GM12865 (cell line): ENCODE measurements at regions not wholly inside any gene's neighbourhood (a gene's known extent, or its start where the extent isn't known, plus 50 kb on each side); places are given as distances from the start of the nearest gene placed in this dataset.

Source experiments
- DNase-seq: peaks from one replicate; pipeline ENCODE4 v3.0.0; 2010; ENCODE audit warnings: low read depth
- H3K4me3 ChIP-seq: 2 replicates; pipeline ENCODE4 v1.5.1; 2011; ENCODE audit warnings: mild to moderate bottlenecking, low read depth, low read length, control low read depth
- CTCF ChIP-seq: IDR thresholded peaks from 2 replicates; pipeline ENCODE4 v1.5.1; 2011; ENCODE audit warnings: low read length, control low read depth, low read depth, inconsistent platforms; ENCODE audit not compliant: insufficient read depth; ENCODE audit errors: missing control alignments

- H3K4me3 ChIP-seq: no peak overlapping the region
- DNase-seq: no peak
- TF ChIP-seq CTCF: no peak
Measured at GRCh38 chr15:96701443-96701842, 370.9 kb downstream of the NR2F2 start.

GRCh38 chr15:96701877-96702276, 371.4 kb downstream of the NR2F2 start:
- no peak for TF ChIP-seq CTCF
- no peak overlapping the region for H3K4me3 ChIP-seq
- no peak for DNase-seq

GRCh38 chr15:96702589-96702988, 372.1 kb downstream of the NR2F2 start:
- no peak for DNase-seq
- TF ChIP-seq CTCF: no peak
- H3K4me3 ChIP-seq: no peak overlapping the region

- no peak overlapping the region for H3K4me3 ChIP-seq
- no peak for TF ChIP-seq CTCF
- no peak for DNase-seq
Measured at GRCh38 chr15:96703091-96703490, 372.6 kb downstream of the NR2F2 start.

- H3K4me3 ChIP-seq: no peak overlapping the region
- DNase-seq: no peak
- no peak for TF ChIP-seq CTCF
Measured at GRCh38 chr15:96703794-96704550, 373.5 kb downstream of the NR2F2 start.

- H3K4me3 ChIP-seq: no peak overlapping the region
- TF ChIP-seq CTCF: no peak
- DNase-seq: no peak
Measured at GRCh38 chr15:96716075-96716474, 385.6 kb downstream of the NR2F2 start.

GRCh38 chr15:96716478-96716877, 386.0 kb downstream of the NR2F2 start:
- no peak for DNase-seq
- H3K4me3 ChIP-seq: no peak overlapping the region
- TF ChIP-seq CTCF: no peak
